Loucy (cell line): ENCODE measurements at regions not wholly inside any gene's neighbourhood (a gene's known extent, or its start where the extent isn't known, plus 50 kb on each side); places are given as distances from the start of the nearest gene placed in this dataset.
"Not testable (repeated sequence)": the region's sequence is repeated elsewhere in the genome, so short reads cannot be mapped to it uniquely, and the experiment has no call there.

Experiments used
- H2AFZ ChIP-seq: fragments of 200-600 bp; sonication (generic); 2 replicates; pipeline ENCODE4 v1.6.0; 2016; ENCODE audit warnings: antibody characterized with exemption, mild to moderate bottlenecking, low read length, moderate library complexity
- H3F3A ChIP-seq: fragments of 200-600 bp; 2 replicates; pipeline ENCODE4 v1.6.0; 2016; ENCODE audit warnings: antibody characterized with exemption, low read depth, mild to moderate bottlenecking
- H3K27me3 ChIP-seq: fragments of 200-600 bp; sonication (generic); 2 replicates; pipeline ENCODE4 v1.6.1; 2014; ENCODE audit warnings: low read length, mild to moderate bottlenecking; ENCODE audit not compliant: insufficient read depth, poor library complexity, severe bottlenecking
- H3K36me3 ChIP-seq: fragments of 200-600 bp; sonication (generic); 2 replicates; pipeline ENCODE4 v1.6.1; 2016; ENCODE audit warnings: low read length; ENCODE audit not compliant: insufficient read depth
- H3K4me1 ChIP-seq: fragments of 200-600 bp; sonication (generic); 2 replicates; pipeline ENCODE4 v1.5.1; 2014; ENCODE audit warnings: low read length, mild to moderate bottlenecking; ENCODE audit not compliant: insufficient read depth, poor library complexity, severe bottlenecking
- H3K4me2 ChIP-seq: fragments of 200-600 bp; sonication (generic); 2 replicates; pipeline ENCODE4 v1.6.0; 2014; ENCODE audit warnings: antibody characterized with exemption, low read length, low read depth, mild to moderate bottlenecking; ENCODE audit not compliant: poor library complexity, severe bottlenecking
- H3K4me3 ChIP-seq: fragments of 200-600 bp; sonication (generic); 2 replicates; pipeline ENCODE4 v1.5.1; 2014; ENCODE audit warnings: low read length, mild to moderate bottlenecking, mixed read lengths; ENCODE audit not compliant: poor library complexity, severe bottlenecking
- H3K79me2 ChIP-seq: fragments of 200-600 bp; sonication (generic); 2 replicates; pipeline ENCODE4 v1.6.1; 2014; ENCODE audit warnings: low read length; ENCODE audit not compliant: insufficient read depth
- H3K9ac ChIP-seq: fragments of 200-600 bp; sonication (generic); 2 replicates; pipeline ENCODE4 v1.6.0; 2014; ENCODE audit warnings: mild to moderate bottlenecking, low read depth, low read length, moderate library complexity; ENCODE audit not compliant: poor library complexity, severe bottlenecking
- H3K9me2 ChIP-seq: fragments of 200-600 bp; sonication (generic); replicated peaks from 2 replicates; pipeline ENCODE4 v1.6.1; 2016; ENCODE audit warnings: low read depth, low read length, mixed read lengths
- H3K9me3 ChIP-seq: fragments of 200-600 bp; sonication (generic); 2 replicates; pipeline ENCODE4 v1.6.1; 2014; ENCODE audit warnings: mild to moderate bottlenecking, antibody characterized with exemption, low read length, low read depth; ENCODE audit not compliant: insufficient read depth
- H4K20me1 ChIP-seq: fragments of 200-600 bp; sonication (generic); 2 replicates; pipeline ENCODE4 v1.6.0; 2014; ENCODE audit warnings: antibody characterized with exemption, low read length, mild to moderate bottlenecking; ENCODE audit not compliant: insufficient read depth, poor library complexity, severe bottlenecking
- EZH2phosphoT487 ChIP-seq: fragments of 200-600 bp; IDR thresholded peaks from 2 replicates; pipeline ENCODE4 v1.6.1; 2018; ENCODE audit warnings: antibody characterized with exemption, mild to moderate bottlenecking, moderate library complexity, borderline replicate concordance
- TF ChIP-seq, protein P1 (sequence below): fragments of 200-600 bp; sonication (generic); conservative IDR thresholded peaks from 2 replicates; pipeline ENCODE4 v1.5.1; 2014; ENCODE audit warnings: mild to moderate bottlenecking, antibody characterized with exemption, low read length

DNA sequence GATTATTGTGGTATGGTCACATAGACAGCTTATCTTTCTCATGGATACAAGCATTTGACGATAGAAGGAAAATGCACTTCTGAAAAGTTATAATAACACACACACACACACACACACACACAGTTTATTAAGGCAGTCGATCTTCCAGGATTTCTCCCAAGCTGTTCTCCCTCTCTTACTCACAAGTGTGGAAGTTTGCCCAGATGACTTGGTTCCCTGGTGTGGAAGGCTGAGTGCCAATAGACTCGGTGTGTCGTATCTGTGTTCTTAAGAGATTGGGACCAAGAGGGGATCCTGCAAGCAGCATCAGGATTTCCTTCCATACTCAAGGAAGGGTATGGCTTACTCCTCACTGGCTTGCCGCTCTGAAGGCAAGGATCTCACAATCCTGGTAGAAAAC lies 279.6 kb downstream of the HS3ST3B1 start:
- TF ChIP-seq EZH2phosphoT487, result no peak
- TF ChIP-seq, protein P1, sequence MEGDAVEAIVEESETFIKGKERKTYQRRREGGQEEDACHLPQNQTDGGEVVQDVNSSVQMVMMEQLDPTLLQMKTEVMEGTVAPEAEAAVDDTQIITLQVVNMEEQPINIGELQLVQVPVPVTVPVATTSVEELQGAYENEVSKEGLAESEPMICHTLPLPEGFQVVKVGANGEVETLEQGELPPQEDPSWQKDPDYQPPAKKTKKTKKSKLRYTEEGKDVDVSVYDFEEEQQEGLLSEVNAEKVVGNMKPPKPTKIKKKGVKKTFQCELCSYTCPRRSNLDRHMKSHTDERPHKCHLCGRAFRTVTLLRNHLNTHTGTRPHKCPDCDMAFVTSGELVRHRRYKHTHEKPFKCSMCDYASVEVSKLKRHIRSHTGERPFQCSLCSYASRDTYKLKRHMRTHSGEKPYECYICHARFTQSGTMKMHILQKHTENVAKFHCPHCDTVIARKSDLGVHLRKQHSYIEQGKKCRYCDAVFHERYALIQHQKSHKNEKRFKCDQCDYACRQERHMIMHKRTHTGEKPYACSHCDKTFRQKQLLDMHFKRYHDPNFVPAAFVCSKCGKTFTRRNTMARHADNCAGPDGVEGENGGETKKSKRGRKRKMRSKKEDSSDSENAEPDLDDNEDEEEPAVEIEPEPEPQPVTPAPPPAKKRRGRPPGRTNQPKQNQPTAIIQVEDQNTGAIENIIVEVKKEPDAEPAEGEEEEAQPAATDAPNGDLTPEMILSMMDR, result no peak
- Histone ChIP-seq H3K9me3 (no peaks in the 10 kb centered on the region), H4K20me1 (no peaks in the 10 kb centered on the region), H3F3A (no peaks in the 10 kb centered on the region), H3K4me3 (no peak overlapping the region), H3K9ac (no peak overlapping the region), H3K4me2 (no peak overlapping the region), H3K27me3 (no peaks in the 10 kb centered on the region), H3K4me1 (no peaks in the 10 kb centered on the region), H3K9me2 (no peaks in the 10 kb centered on the region), H3K79me2 (no peaks in the 10 kb centered on the region), H3K36me3 (no peaks in the 10 kb centered on the region), H2AFZ (no peak overlapping the region)

DNA sequence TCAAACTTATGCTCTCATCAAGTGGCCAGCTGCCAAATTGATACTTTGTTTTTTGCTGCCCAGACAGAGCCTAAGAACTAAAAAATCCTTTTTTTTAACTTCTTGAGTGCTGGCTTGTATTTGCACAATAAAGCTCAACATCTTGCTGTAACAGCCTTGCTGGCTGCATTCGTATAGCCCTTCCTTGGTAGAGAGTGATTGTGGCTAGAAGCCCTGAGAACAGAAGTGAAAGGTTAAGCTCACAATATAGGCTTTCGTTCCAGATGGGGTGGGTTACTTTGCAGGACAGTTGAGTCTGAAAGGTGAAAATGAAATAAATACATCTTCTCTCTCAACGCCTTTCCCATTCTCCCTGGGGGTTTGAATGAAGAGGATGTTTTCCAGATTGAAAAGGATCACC lies 278.8 kb downstream of the HS3ST3B1 start:
- H3K36me3 ChIP-seq, result no peaks in the 10 kb centered on the region
- no peak overlapping the region for H3K9ac ChIP-seq
- no peak overlapping the region for H3K4me3 ChIP-seq
- H3K9me3 ChIP-seq, result no peaks in the 10 kb centered on the region
- no peak overlapping the region for H2AFZ ChIP-seq
- H3K79me2 ChIP-seq, result no peaks in the 10 kb centered on the region
- TF ChIP-seq EZH2phosphoT487, result no peak
- TF ChIP-seq, protein P1, result no peak
- H3K9me2 ChIP-seq, result no peaks in the 10 kb centered on the region
- H3K27me3 ChIP-seq, result no peaks in the 10 kb centered on the region
- H3K4me2 ChIP-seq, result no peak overlapping the region
- H4K20me1 ChIP-seq, result no peaks in the 10 kb centered on the region
- H3K4me1 ChIP-seq, result no peaks in the 10 kb centered on the region
- H3F3A ChIP-seq, result no peaks in the 10 kb centered on the region

DNA sequence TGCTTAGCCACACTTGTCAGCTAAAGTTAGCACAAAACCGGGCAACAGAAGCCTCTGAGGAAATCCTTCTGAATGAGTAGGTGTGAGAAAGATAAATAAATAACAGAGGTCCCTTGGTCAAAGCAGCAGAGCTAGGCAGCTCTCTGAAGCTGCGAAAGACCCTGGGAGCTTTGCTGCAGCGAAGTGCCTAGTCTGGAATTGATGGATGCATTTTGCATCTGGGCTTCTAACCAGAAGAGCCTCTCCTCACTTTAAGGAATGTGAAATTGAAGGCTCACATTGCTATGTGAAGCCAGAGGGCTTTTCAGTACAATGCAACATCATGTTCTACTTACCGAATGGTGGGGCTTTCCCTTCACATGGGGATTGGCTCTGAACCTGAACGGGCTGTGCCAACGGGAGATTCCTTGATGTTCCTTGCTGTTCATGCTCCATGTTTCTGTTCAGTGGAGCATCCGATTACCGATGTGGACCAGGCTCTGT lies 274.6 kb downstream of the HS3ST3B1 start:
- Histone ChIP-seq H2AFZ (no peak overlapping the region), H3K4me2 (no peak overlapping the region), H3K4me1 (no peaks in the 10 kb centered on the region), H3K4me3 (no peak overlapping the region), H3K9me3 (no peaks in the 10 kb centered on the region), H3K79me2 (no peaks in the 10 kb centered on the region), H3K36me3 (no peaks in the 10 kb centered on the region), H3F3A (no peaks in the 10 kb centered on the region), H3K27me3 (no peaks in the 10 kb centered on the region), H3K9me2 (no peaks in the 10 kb centered on the region), H3K9ac (no peak overlapping the region), H4K20me1 (no peaks in the 10 kb centered on the region)
- TF ChIP-seq, protein P1, result no peak
- TF ChIP-seq EZH2phosphoT487, result no peak

DNA sequence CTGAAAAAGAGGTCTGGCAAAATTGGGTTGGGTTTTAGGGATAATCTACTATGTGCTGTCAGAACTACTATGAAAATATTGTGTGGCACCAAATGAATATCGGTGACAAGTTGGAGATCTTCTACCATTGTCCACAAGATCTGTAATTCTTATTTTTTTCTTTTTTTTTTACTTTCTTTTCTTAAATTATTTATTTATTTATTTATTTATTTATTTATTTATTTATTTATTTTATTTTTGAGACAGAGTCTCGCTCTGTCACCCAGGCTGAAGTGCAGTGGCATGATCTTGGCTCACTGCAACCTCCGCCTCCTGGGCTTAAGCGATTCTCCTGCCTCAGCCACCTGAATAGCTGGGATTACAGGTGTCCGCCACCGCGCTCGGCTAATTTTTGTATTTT lies 259.4 kb downstream of the HS3ST3B1 start:
- H3F3A ChIP-seq, H3K4me1 ChIP-seq, H3K79me2 ChIP-seq, H3K9me3 ChIP-seq, H3K4me2 ChIP-seq, H3K27me3 ChIP-seq, H3K9me2 ChIP-seq, H4K20me1 ChIP-seq, H2AFZ ChIP-seq, H3K36me3 ChIP-seq, H3K9ac ChIP-seq, H3K4me3 ChIP-seq: not testable (repeated sequence)
